Calu3 (cell line): ENCODE measurements at regions not wholly inside any gene's neighbourhood (a gene's known extent, or its start where the extent isn't known, plus 50 kb on each side); places are given as distances from the start of the nearest gene placed in this dataset.

Experiments used
- BruUV-seq: library from RNA; stranded (reverse); fragments of 400-500 nt; replicated peaks from 2 replicates; lab custom pipeline; 2021; lab: Mats Ljungman, UMichigan
- CTCF ChIA-PET: fragments of 300-600 bp; sonication (Branson Sonifier 250); formaldehyde crosslinking; loops from one replicate; lab custom pipeline; 2022; ENCODE audit warnings: antibody characterized with exemption; lab: Charles Lee
- DNase-seq: peaks from one replicate; pipeline ENCODE4 v3.0.0; 2022
- H3K27ac Mint-ChIP-seq: one replicate; pipeline ENCODE4 v1.8.0; 2022; ENCODE audit warnings: mixed read lengths; ENCODE audit not compliant: unreplicated experiment
- H3K27me3 Mint-ChIP-seq: one replicate; pipeline ENCODE4 v1.8.0; 2022; ENCODE audit warnings: mixed read lengths; ENCODE audit not compliant: unreplicated experiment
- H3K36me3 Mint-ChIP-seq: one replicate; pipeline ENCODE4 v1.8.0; 2022; ENCODE audit warnings: mild to moderate bottlenecking, moderate library complexity, mixed read lengths; ENCODE audit not compliant: insufficient read depth, unreplicated experiment
- H3K4me1 Mint-ChIP-seq: one replicate; pipeline ENCODE4 v1.8.0; 2022; ENCODE audit warnings: mild to moderate bottlenecking, low read depth, mixed read lengths; ENCODE audit not compliant: unreplicated experiment
- H3K4me3 Mint-ChIP-seq: one replicate; pipeline ENCODE4 v1.8.0; 2022; ENCODE audit warnings: mild to moderate bottlenecking, low read depth, moderate library complexity, mixed read lengths; ENCODE audit not compliant: unreplicated experiment
- H3K9me3 Mint-ChIP-seq: one replicate; pipeline ENCODE4 v1.8.0; 2022; ENCODE audit warnings: low read depth, mixed read lengths; ENCODE audit not compliant: unreplicated experiment
- CTCF ChIP-seq: fragments of 200-600 bp; IDR thresholded peaks from one replicate; pipeline ENCODE4 v1.8.0; 2022; ENCODE audit warnings: antibody characterized with exemption; ENCODE audit not compliant: unreplicated experiment
- intact Hi-C: fragments of 100-400 bp; cut with micrococcal nuclease; formaldehyde crosslinking; loops from one replicate; pipeline ENCODE4 v1.10.0; 2022; ENCODE audit not compliant: unreplicated experiment

GRCh38 chr2:101609433-101609832 lies 88.1 kb upstream of the MAP4K4 start:
- Mint-ChIP-seq H3K4me1 (no peaks in the 10 kb centered on the region), H3K9me3 (no peaks in the 10 kb centered on the region), H3K27me3 (no peaks in the 10 kb centered on the region), H3K36me3 (no peaks in the 10 kb centered on the region), H3K27ac (no peak overlapping the region), H3K4me3 (no peak overlapping the region)
- intact Hi-C loops: no loop called here
- BruUV-seq: no TSS peak
- DNase-seq: no peak
- TF ChIP-seq CTCF: no peak
- CTCF ChIA-PET: no interaction called here

- BruUV-seq: no TSS peak
- H3K4me1 Mint-ChIP-seq: no peaks in the 10 kb centered on the region
- no peaks in the 10 kb centered on the region for H3K36me3 Mint-ChIP-seq
- CTCF ChIA-PET: no interaction called here
- H3K27ac Mint-ChIP-seq: no peak overlapping the region
- no peak for DNase-seq
- no peaks in the 10 kb centered on the region for H3K9me3 Mint-ChIP-seq
- no peaks in the 10 kb centered on the region for H3K27me3 Mint-ChIP-seq
- intact Hi-C loops: no loop called here
- H3K4me3 Mint-ChIP-seq: no peak overlapping the region
- no peak for TF ChIP-seq CTCF
These were observed 88.8 kb upstream of the MAP4K4 start for GRCh38 chr2:101608408-101609310.

- no peaks in the 10 kb centered on the region for H3K4me1 Mint-ChIP-seq
- BruUV-seq: no TSS peak
These were observed 100.1 kb upstream of the MAP4K4 start for GRCh38 chr2:101597347-101597944.

GRCh38 chr2:101596333-101596732 lies 101.2 kb upstream of the MAP4K4 start:
- no peak overlapping the region for H3K4me3 Mint-ChIP-seq
- intact Hi-C loops: no loop called here
- no peak for TF ChIP-seq CTCF
- H3K4me1 Mint-ChIP-seq: no peaks in the 10 kb centered on the region
- no peaks in the 10 kb centered on the region for H3K27me3 Mint-ChIP-seq
- CTCF ChIA-PET: no interaction called here
- no peak overlapping the region for H3K27ac Mint-ChIP-seq
- no peak for DNase-seq
- H3K9me3 Mint-ChIP-seq: no peaks in the 10 kb centered on the region
- BruUV-seq: no TSS peak
- H3K36me3 Mint-ChIP-seq: no peaks in the 10 kb centered on the region

More at GRCh38 chr2:101597347-101597944, 100.1 kb upstream of the MAP4K4 start:
- CTCF ChIA-PET: no interaction called here
- intact Hi-C loops: no loop called here
- no peak for DNase-seq
- no peak overlapping the region for H3K27ac Mint-ChIP-seq
- H3K4me3 Mint-ChIP-seq: no peak overlapping the region
- H3K36me3 Mint-ChIP-seq: no peaks in the 10 kb centered on the region
- TF ChIP-seq CTCF: no peak
- H3K9me3 Mint-ChIP-seq: no peaks in the 10 kb centered on the region
- H3K27me3 Mint-ChIP-seq: no peaks in the 10 kb centered on the region
